ENCODE measurements at regions not wholly inside any gene's neighbourhood (a gene's known extent, or its start where the extent isn't known, plus 50 kb on each side); places are given as distances from the start of the nearest gene placed in this dataset.

GRCh38 chr16:86121374-86122010, 222.5 kb downstream of the IRF8 start:
- TF ChIP-seq ELF4 (IDR thresholded peaks at IDR 0.05) (no peak), SP1 (IDR thresholded peaks at IDR 0.05) (no peak), FOXA1 (IDR thresholded peaks at IDR 0.05) (no peak), FOXK2 (IDR thresholded peaks at IDR 0.05) (no peak), LEF1 (IDR thresholded peaks at IDR 0.05; ENCODE audit: borderline replicate concordance) (no peak), ZNF384 (IDR thresholded peaks at IDR 0.05) (no peak), BHLHE40 (IDR thresholded peaks at IDR 0.05; ENCODE audit: borderline replicate concordance) (no peak), HDGF (IDR thresholded peaks at IDR 0.05; ENCODE audit: borderline replicate concordance) (no peak), PKNOX1 (IDR thresholded peaks at IDR 0.05) (no peak), CTBP1 (IDR thresholded peaks at IDR 0.05; ENCODE audit: borderline replicate concordance) (no peak)
